ENCODE measurements at regions not wholly inside any gene's neighbourhood (a gene's known extent, or its start where the extent isn't known, plus 50 kb on each side); places are given as distances from the start of the nearest gene placed in this dataset.

DNA sequence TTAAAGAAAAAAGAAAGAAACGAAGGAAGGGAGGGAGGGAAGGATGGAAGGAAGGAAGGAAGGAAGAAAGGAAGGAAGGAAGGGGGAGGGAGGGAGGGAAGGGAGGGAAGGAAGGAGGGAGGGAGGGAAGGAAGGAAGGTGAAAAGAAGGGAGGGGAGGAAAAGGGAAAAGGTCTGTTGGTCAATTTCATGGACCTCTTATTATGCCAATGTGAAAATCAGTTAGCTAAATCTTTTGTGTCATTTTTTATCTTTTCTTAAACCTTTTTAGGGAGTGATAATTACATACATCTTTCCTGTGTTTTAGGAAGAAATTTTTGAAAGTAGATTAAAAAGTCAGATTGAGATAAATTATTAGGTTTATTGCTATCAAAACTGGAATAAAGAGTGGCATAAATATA is 670.2 kb upstream of the CITED2 start:
- intact Hi-C loops (cut with micrococcal nuclease; ENCODE audit: unreplicated experiment), result no loop called here
- Histone ChIP-seq H3K27me3 (replicated peaks; ENCODE audit: control insufficient read depth, insufficient read depth, low read length) (no peaks in the 10 kb centered on the region; the same call in 1 of the 2 replicates), H3K36me3 (ENCODE audit: control insufficient read depth, insufficient read depth, low read length) (no peaks in the 10 kb centered on the region), H3K4me3 (ENCODE audit: low read depth, low read length) (no peak overlapping the region), H3K4me1 (no peaks in the 10 kb centered on the region), H3K9me3 (no peaks in the 10 kb centered on the region)
- CTCF ChIA-PET, result no interaction called here
- Mint-ChIP-seq H3K9me3 (ENCODE audit: unreplicated experiment) (no peaks in the 10 kb centered on the region), H3K4me1 (ENCODE audit: low read depth, unreplicated experiment) (no peaks in the 10 kb centered on the region), H3K4me3 (ENCODE audit: unreplicated experiment) (no peak overlapping the region), H3K27me3 (ENCODE audit: insufficient read depth, unreplicated experiment) (peaks cover 6% of the 10 kb centered on the region), H3K27ac (ENCODE audit: unreplicated experiment) (no peak overlapping the region), H3K36me3 (ENCODE audit: insufficient read depth, unreplicated experiment) (no peaks in the 10 kb centered on the region)
- POLR2A ChIA-PET, result no interaction called here
- TF ChIP-seq CTCF (IDR thresholded peaks at IDR 0.05; ENCODE audit: insufficient read depth in 1 of 2, low read depth in 1 of 2, low read length in 1 of 2, severe bottlenecking in 1 of 2, unreplicated experiment in 1 of 2), result no peak
- DNase-seq, result no peak
- no TSS peak for BruUV-seq (replicated peaks)

DNA sequence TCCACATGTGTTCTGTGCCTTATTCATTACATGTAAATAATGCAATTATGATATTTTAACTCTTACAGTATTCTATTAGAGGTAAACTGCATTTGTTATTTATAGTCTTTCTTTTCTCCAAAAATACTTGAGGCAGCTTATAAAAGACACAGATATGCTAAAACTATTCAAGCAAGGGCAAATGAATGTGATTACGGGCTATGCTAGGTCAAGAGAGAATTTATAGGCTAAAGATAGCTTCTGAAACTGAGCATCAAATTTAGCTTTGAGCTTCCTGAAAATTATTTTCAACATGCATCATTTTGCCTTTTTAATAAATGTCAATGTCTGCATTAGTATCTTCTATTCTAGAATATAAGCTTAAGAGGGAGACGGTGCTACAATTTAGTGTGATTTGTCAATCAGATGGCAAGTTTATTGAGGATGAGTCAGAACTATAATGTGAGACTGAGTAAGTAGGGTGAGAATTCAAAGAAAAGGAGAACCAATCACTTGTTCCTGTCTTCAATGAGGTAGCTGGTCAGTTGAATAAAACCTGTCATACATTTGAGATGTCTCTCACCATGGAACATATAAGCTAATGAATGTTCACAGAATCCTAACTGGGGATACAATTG is 669.4 kb upstream of the CITED2 start:
- no peaks in the 10 kb centered on the region for H3K9me3 Mint-ChIP-seq (ENCODE audit: unreplicated experiment)
- H3K27ac Mint-ChIP-seq (ENCODE audit: unreplicated experiment), result no peak overlapping the region
- Histone ChIP-seq H3K4me3 (ENCODE audit: low read depth, low read length) (no peak overlapping the region), H3K27me3 (replicated peaks; ENCODE audit: control insufficient read depth, insufficient read depth, low read length) (no peaks in the 10 kb centered on the region; the same call in 1 of the 2 replicates), H3K4me1 (no peaks in the 10 kb centered on the region), H3K36me3 (ENCODE audit: control insufficient read depth, insufficient read depth, low read length) (no peaks in the 10 kb centered on the region), H3K9me3 (no peaks in the 10 kb centered on the region)
- TF ChIP-seq CTCF (IDR thresholded peaks at IDR 0.05; ENCODE audit: insufficient read depth in 1 of 2, low read depth in 1 of 2, low read length in 1 of 2, severe bottlenecking in 1 of 2, unreplicated experiment in 1 of 2), result no peak
- H3K27me3 Mint-ChIP-seq (ENCODE audit: insufficient read depth, unreplicated experiment), result peaks cover 6% of the 10 kb centered on the region
- BruUV-seq (replicated peaks), result no TSS peak
- intact Hi-C loops (cut with micrococcal nuclease; ENCODE audit: unreplicated experiment), result no loop called here
- ChIA-PET POLR2A (no interaction called here), CTCF (no interaction called here)
- no peak for DNase-seq
- H3K4me1 Mint-ChIP-seq (ENCODE audit: low read depth, unreplicated experiment), result no peaks in the 10 kb centered on the region
- no peak overlapping the region for H3K4me3 Mint-ChIP-seq (ENCODE audit: unreplicated experiment)
- H3K36me3 Mint-ChIP-seq (ENCODE audit: insufficient read depth, unreplicated experiment), result no peaks in the 10 kb centered on the region

DNA sequence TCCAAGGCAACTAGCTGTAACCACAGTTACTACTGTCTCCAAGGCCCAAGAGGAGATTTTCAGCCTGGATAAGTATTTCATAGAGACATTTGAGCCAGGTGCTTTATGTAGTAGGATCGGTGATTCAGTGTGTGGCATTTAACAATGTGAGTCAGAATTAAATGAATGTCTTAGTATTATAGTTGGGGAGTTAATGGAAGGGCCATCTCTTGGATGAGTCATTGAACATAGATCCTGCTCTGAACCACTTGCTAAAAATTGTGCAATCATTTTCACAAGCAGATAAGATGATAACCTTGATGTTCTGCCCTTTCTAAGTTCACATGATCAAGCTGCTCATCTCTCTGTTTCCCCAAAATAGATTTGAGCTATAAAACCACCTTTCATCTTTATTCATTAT is 668.9 kb upstream of the CITED2 start:
- Histone ChIP-seq H3K9me3 (no peaks in the 10 kb centered on the region; the same call in 1 of the 2 replicates), H3K4me3 (ENCODE audit: low read depth, low read length) (no peak overlapping the region), H3K27me3 (replicated peaks; ENCODE audit: control insufficient read depth, insufficient read depth, low read length) (no peaks in the 10 kb centered on the region; the same call in 1 of the 2 replicates), H3K36me3 (ENCODE audit: control insufficient read depth, insufficient read depth, low read length) (no peaks in the 10 kb centered on the region), H3K4me1 (no peaks in the 10 kb centered on the region)
- TF ChIP-seq CTCF (IDR thresholded peaks at IDR 0.05; ENCODE audit: insufficient read depth in 1 of 2, low read depth in 1 of 2, low read length in 1 of 2, severe bottlenecking in 1 of 2, unreplicated experiment in 1 of 2), result no peak
- ChIA-PET CTCF (no interaction called here), POLR2A (no interaction called here)
- Mint-ChIP-seq H3K27ac (ENCODE audit: unreplicated experiment) (no peak overlapping the region), H3K9me3 (ENCODE audit: unreplicated experiment) (no peaks in the 10 kb centered on the region), H3K36me3 (ENCODE audit: insufficient read depth, unreplicated experiment) (no peaks in the 10 kb centered on the region), H3K27me3 (ENCODE audit: insufficient read depth, unreplicated experiment) (peaks cover 6% of the 10 kb centered on the region), H3K4me3 (ENCODE audit: unreplicated experiment) (no peak overlapping the region), H3K4me1 (ENCODE audit: low read depth, unreplicated experiment) (no peaks in the 10 kb centered on the region)
- intact Hi-C loops (cut with micrococcal nuclease; ENCODE audit: unreplicated experiment), result no loop called here
- no peak for DNase-seq
- BruUV-seq (replicated peaks), result no TSS peak
